Aorta (tissue), 5 donors: ENCODE measurements at regions not wholly inside any gene's neighbourhood (a gene's known extent, or its start where the extent isn't known, plus 50 kb on each side); places are given as distances from the start of the nearest gene placed in this dataset.

Source experiments
- ATAC-seq: fragments of 200-7000 bp; cut with Tn5 transposase; one replicate; pipeline ENCODE4 v1.9.1; 2022; ENCODE audit warnings: moderate library complexity; ENCODE audit not compliant: low FRiP score
- DNase-seq, 2 donors: peaks; one replicate each; pipeline ENCODE4 v3.0.0-alpha.2; 2020
- H3K27ac ChIP-seq, 2 donors: one replicate each; pipeline ENCODE4 v1.5.1; 2013; ENCODE audit warnings: low read length in 2 of 2, mild to moderate bottlenecking in 2 of 2, moderate library complexity in 2 of 2, control low read depth in 1 of 2, inconsistent platforms in 1 of 2, low read depth in 1 of 2
- H3K27me3 ChIP-seq, 2 donors: one replicate each; pipeline ENCODE4 v1.6.1; 2013; ENCODE audit warnings: control low read depth in 1 of 2, low read length in 1 of 2, mild to moderate bottlenecking in 1 of 2, moderate library complexity in 1 of 2; ENCODE audit not compliant: insufficient read depth in 2 of 2, control insufficient read depth in 1 of 2
- H3K36me3 ChIP-seq, 2 donors: one replicate each; pipeline ENCODE4 v1.6.1; 2013; ENCODE audit warnings: control low read depth in 1 of 2, low read length in 1 of 2, mild to moderate bottlenecking in 1 of 2; ENCODE audit not compliant: insufficient read depth in 2 of 2, control insufficient read depth in 1 of 2
- H3K4me1 ChIP-seq, 2 donors: one replicate each; pipeline ENCODE4 v1.6.1; 2013; ENCODE audit warnings: low read length in 2 of 2, control low read depth in 1 of 2, mild to moderate bottlenecking in 1 of 2, moderate library complexity in 1 of 2; ENCODE audit not compliant: insufficient read depth in 2 of 2, control insufficient read depth in 1 of 2
- H3K4me3 ChIP-seq, 2 donors: one replicate each; pipeline ENCODE4 v1.5.1; 2013; ENCODE audit warnings: low read length in 2 of 2, control low read depth in 1 of 2, mild to moderate bottlenecking in 1 of 2
- H3K9me3 ChIP-seq: one replicate; pipeline ENCODE4 v1.6.1; 2013; ENCODE audit warnings: mild to moderate bottlenecking, low read length; ENCODE audit not compliant: control insufficient read depth
- WGBS, 2 donors: extraction: QIAGEN DNeasy Blood & Tissue Kit; methylation state at CpG; one replicate each; pipeline ENCODE4 v1.1.7; 2013; 5-methylcytosine and 5-hydroxymethylcytosine counted together
- intact Hi-C, 2 donors: fragments of 100-400 bp; cut with DNase I; formaldehyde crosslinking; loops; one replicate each; pipeline versions ENCODE4 v1.14.2 to v1.15.0; 2022
- donor health status: healthy with polysubstance abuse.
- donor health status: Bipolar disorder and iron deficiency.
- donor health status: DM: no; HTN: no; CAD: no.
- donor health status: DM: no; HTN: no; CAD: no.
- donor health status: DM: yes; HTN: yes; CAD: no.

GRCh38 chr10:57986422-57986821, 281.3 kb downstream of the IPMK start:
- H3K4me1 ChIP-seq = no peaks in the 10 kb centered on the region
- WGBS, 2 donors = 96 to 99% methylated on average over 1 of the region's 1 CpG
- intact Hi-C loops = no loop called here
- H3K4me3 ChIP-seq = no peak overlapping the region
- H3K27me3 ChIP-seq = no peaks in the 10 kb centered on the region
- H3K36me3 ChIP-seq = no peaks in the 10 kb centered on the region
- no peak overlapping the region for H3K27ac ChIP-seq
- no peak for ATAC-seq
- H3K9me3 ChIP-seq = no peaks in the 10 kb centered on the region
- DNase-seq = no peak

GRCh38 chr10:57983281-57983791, 284.4 kb downstream of the IPMK start:
- DNase-seq (no peak), ATAC-seq (no peak)
- Histone ChIP-seq H3K4me3 (no peak overlapping the region), H3K27me3 (peaks cover 0 to 1% of the 10 kb centered on the region in 2 donors), H3K4me1 (no peaks in the 10 kb centered on the region), H3K27ac (no peak overlapping the region), H3K9me3 (no peaks in the 10 kb centered on the region), H3K36me3 (no peaks in the 10 kb centered on the region)
- WGBS, 2 donors = 37 to 41% methylated on average over 3 of the region's 3 CpGs
- intact Hi-C loops = no loop called here

GRCh38 chr10:57982091-57982490, 285.6 kb downstream of the IPMK start:
- Histone ChIP-seq H3K9me3 (no peaks in the 10 kb centered on the region), H3K36me3 (no peaks in the 10 kb centered on the region), H3K27me3 (peaks cover 0 to 1% of the 10 kb centered on the region in 2 donors), H3K4me1 (no peaks in the 10 kb centered on the region), H3K4me3 (no peak overlapping the region), H3K27ac (no peak overlapping the region)
- DNase-seq (no peak), ATAC-seq (no peak)
- intact Hi-C loops = no loop called here
- WGBS, 2 donors = 49% methylated on average over 3 of the region's 3 CpGs

GRCh38 chr10:57979956-57980355, 287.7 kb downstream of the IPMK start:
- no peak overlapping the region for H3K4me3 ChIP-seq
- WGBS, 2 donors = 68 to 87% methylated on average over 2 of the region's 2 CpGs
- H3K36me3 ChIP-seq = no peaks in the 10 kb centered on the region
- intact Hi-C loops = no loop called here
- no peaks in the 10 kb centered on the region for H3K9me3 ChIP-seq
- ATAC-seq (no peak), DNase-seq (no peak)
- H3K4me1 ChIP-seq = no peaks in the 10 kb centered on the region
- peaks cover 0 to 1% of the 10 kb centered on the region in 2 donors for H3K27me3 ChIP-seq
- no peak overlapping the region for H3K27ac ChIP-seq

GRCh38 chr10:57979491-57979890, 288.2 kb downstream of the IPMK start:
- ATAC-seq (no peak), DNase-seq (no peak)
- no peaks in the 10 kb centered on the region for H3K36me3 ChIP-seq
- no peaks in the 10 kb centered on the region for H3K4me1 ChIP-seq
- 74 to 76% methylated on average over 4 of the region's 4 CpGs for WGBS, 2 donors
- no peak overlapping the region for H3K27ac ChIP-seq
- no peaks in the 10 kb centered on the region for H3K9me3 ChIP-seq
- peaks cover 0 to 1% of the 10 kb centered on the region in 2 donors for H3K27me3 ChIP-seq
- intact Hi-C loops = no loop called here
- no peak overlapping the region for H3K4me3 ChIP-seq

- no peaks in the 10 kb centered on the region for H3K4me1 ChIP-seq
- H3K27ac ChIP-seq = no peak overlapping the region
- peaks cover 0 to 1% of the 10 kb centered on the region in 2 donors for H3K27me3 ChIP-seq
- DNase-seq (no peak), ATAC-seq (no peak)
- H3K36me3 ChIP-seq = no peaks in the 10 kb centered on the region
- intact Hi-C loops = no loop called here
- no peak overlapping the region for H3K4me3 ChIP-seq
- WGBS, 2 donors = 46 to 50% methylated on average over 1 of the region's 1 CpG
- H3K9me3 ChIP-seq = no peaks in the 10 kb centered on the region
Measured at GRCh38 chr10:57977262-57977661, 290.4 kb downstream of the IPMK start.

GRCh38 chr10:57973451-57973850, 294.2 kb downstream of the IPMK start:
- Histone ChIP-seq H3K27me3 (no peaks in the 10 kb centered on the region), H3K4me1 (no peaks in the 10 kb centered on the region), H3K27ac (no peak overlapping the region), H3K4me3 (no peak overlapping the region), H3K9me3 (no peaks in the 10 kb centered on the region), H3K36me3 (no peaks in the 10 kb centered on the region)
- DNase-seq (no peak), ATAC-seq (no peak)
- 70 to 71% methylated on average over 1 of the region's 1 CpG for WGBS, 2 donors
- intact Hi-C loops = no loop called here

- ATAC-seq = no peak
- Histone ChIP-seq H3K9me3 (no peaks in the 10 kb centered on the region), H3K4me1 (no peaks in the 10 kb centered on the region), H3K27me3 (no peaks in the 10 kb centered on the region), H3K4me3 (no peak overlapping the region), H3K27ac (no peak overlapping the region), H3K36me3 (no peaks in the 10 kb centered on the region)
- 87% methylated on average over 2 of the region's 2 CpGs for WGBS, 2 donors
- no peak for DNase-seq
- intact Hi-C loops = no loop called here
Measured at GRCh38 chr10:57972783-57973182, 294.9 kb downstream of the IPMK start.

GRCh38 chr10:57968328-57969016, 299.2 kb downstream of the IPMK start:
- Histone ChIP-seq H3K4me3 (no peak overlapping the region), H3K9me3 (no peaks in the 10 kb centered on the region), H3K36me3 (no peaks in the 10 kb centered on the region), H3K27ac (no peak overlapping the region), H3K27me3 (no peaks in the 10 kb centered on the region), H3K4me1 (no peaks in the 10 kb centered on the region)
- WGBS, 2 donors = 73 to 78% methylated on average over 11 of the region's 11 CpGs
- intact Hi-C loops = no loop called here
- DNase-seq (no peak), ATAC-seq (no peak)
